K562 (cell line): ENCODE measurements at regions not wholly inside any gene's neighbourhood (a gene's known extent, or its start where the extent isn't known, plus 50 kb on each side); places are given as distances from the start of the nearest gene placed in this dataset.

Experiments
- CREB1 ChIP-seq, 2 experiments: sonication (generic) in 1 of 2; formaldehyde crosslinking in 1 of 2; IDR thresholded peaks; 2 replicates each; pipeline versions ENCODE4 v1.6.1 to v1.8.0; 2012 to 2022; ENCODE audit warnings: inconsistent platforms in 1 of 2, mild to moderate bottlenecking in 1 of 2, missing genetic modification reagents in 1 of 2, moderate library complexity in 1 of 2
- CTCF ChIP-seq, 3 experiments: IDR thresholded peaks in 2 of 3; conservative IDR thresholded peaks in 1 of 3; 2 replicates each; pipeline ENCODE4 v1.5.1; 2011 to 2012; ENCODE audit warnings: low read length in 3 of 3, mild to moderate bottlenecking in 3 of 3, control low read depth in 2 of 3, improper control_type of control experiment in 1 of 3, inconsistent platforms in 1 of 3, low read depth in 1 of 3, mixed read lengths in 1 of 3, moderate library complexity in 1 of 3; ENCODE audit not compliant: insufficient read depth in 2 of 3
- EP300 ChIP-seq: IDR thresholded peaks from 2 replicates; pipeline ENCODE4 v1.6.1; 2012; ENCODE audit warnings: low read length, improper control_type of control experiment
- EZH2 ChIP-seq: IDR thresholded peaks from 2 replicates; pipeline ENCODE4 v1.6.1; 2012; ENCODE audit warnings: low read depth, mild to moderate bottlenecking, inconsistent platforms, low read length, borderline replicate concordance
- FOXJ2 ChIP-seq: fragments of 200-800 bp; sonication (Bioruptor generic); IDR thresholded peaks from 2 replicates; pipeline ENCODE4 v1.6.1; 2016; ENCODE audit warnings: missing genetic modification characterization, missing compliant biosample characterization
- MYC ChIP-seq, 2 experiments: fragments of 250-450 bp in 1 of 2; sonication (Bioruptor Pico) in 1 of 2; IDR thresholded peaks; 2 replicates each; pipeline versions ENCODE4 v1.5.1 to v1.6.1; 2012 to 2021; ENCODE audit warnings: low read depth in 2 of 2, borderline replicate concordance in 1 of 2, improper control_type of control experiment in 1 of 2, low read length in 1 of 2, mild to moderate bottlenecking in 1 of 2, moderate library complexity in 1 of 2
- NEUROD1 ChIP-seq: fragments of 150-350 bp; IDR thresholded peaks from 2 replicates; pipeline ENCODE4 v1.6.1; 2014; ENCODE audit warnings: borderline replicate concordance, low read length, low read depth; ENCODE audit not compliant: partially characterized antibody
- PHF20 ChIP-seq: fragments of 450-650 bp; IDR thresholded peaks from 2 replicates; pipeline ENCODE4 v1.6.1; 2018; ENCODE audit not compliant: partially characterized antibody
- POLR2A ChIP-seq: fragments of 450-650 bp; conservative IDR thresholded peaks from 2 replicates; pipeline ENCODE4 v1.6.1; 2016
- SPI1 ChIP-seq: IDR thresholded peaks from 2 replicates; pipeline ENCODE4 v1.6.1; 2011; ENCODE audit warnings: low read depth, low read length, control low read depth, borderline replicate concordance
- ZNF274 ChIP-seq: IDR thresholded peaks from 2 replicates; pipeline ENCODE4 v1.6.1; 2011; ENCODE audit warnings: low read depth, mild to moderate bottlenecking, low read length, moderate library complexity, borderline replicate concordance
- ZNF639 ChIP-seq, 2 experiments: fragments of 200-800 bp in 1 of 2; sonication (Bioruptor generic) in 1 of 2; sonication (generic) in 1 of 2; formaldehyde crosslinking in 1 of 2; IDR thresholded peaks in 1 of 2; conservative IDR thresholded peaks in 1 of 2; 2 replicates each; pipeline versions ENCODE4 v1.5.0 to v1.6.1; 2016 to 2020; ENCODE audit warnings: missing compliant biosample characterization in 1 of 2, missing genetic modification characterization in 1 of 2, missing genetic modification reagents in 1 of 2
- TF ChIP-seq, protein P1 (sequence below): fragments of 250-450 bp; sonication (Bioruptor Pico); IDR thresholded peaks from 2 replicates; pipeline ENCODE4 v1.5.0; 2021; ENCODE audit warnings: mild to moderate bottlenecking, borderline replicate concordance

DNA sequence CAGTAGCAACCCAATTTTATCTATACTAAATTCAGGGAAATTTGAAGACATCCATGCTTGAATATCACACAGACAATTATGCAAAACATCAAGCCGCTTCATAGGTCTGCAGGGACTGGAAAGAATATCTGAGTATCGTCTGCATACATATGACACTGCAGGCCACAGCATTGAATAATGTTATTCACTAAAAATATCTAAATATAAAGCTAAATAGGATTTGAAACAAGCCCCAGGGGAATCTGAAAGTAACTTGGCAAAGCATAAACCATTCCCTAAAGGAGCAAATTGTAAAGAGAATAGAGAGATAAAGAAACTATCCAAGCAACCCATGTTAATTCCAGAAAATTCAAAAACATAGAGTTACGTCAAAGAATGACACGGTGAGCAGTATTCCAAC, 1251.0 kb downstream of the PCDH17 start:
- no peak for TF ChIP-seq SPI1
- no peak for TF ChIP-seq FOXJ2 (tag)
- no peak for TF ChIP-seq ZNF639 (CRISPR knock-in tag; conservative IDR thresholded peaks at IDR 0.05 in 1 of 2, IDR thresholded peaks at IDR 0.05 in 1 of 2)
- TF ChIP-seq CTCF (IDR thresholded peaks at IDR 0.05 in 2 of 3, conservative IDR thresholded peaks at IDR 0.05 in 1 of 3; ENCODE audit: insufficient read depth in 2 of 3, low read depth in 1 of 3, low read length in 3 of 3) = no peak
- TF ChIP-seq MYC (IDR thresholded peaks at IDR 0.05; ENCODE audit: low read depth, low read length) = no peak
- TF ChIP-seq MYC (CRISPR knock-in tag; IDR thresholded peaks at IDR 0.05; ENCODE audit: borderline replicate concordance, low read depth) = no peak
- TF ChIP-seq NEUROD1 = no peak
- TF ChIP-seq EZH2 = no peak
- TF ChIP-seq POLR2A = no peak
- no peak for TF ChIP-seq PHF20
- TF ChIP-seq EP300 = no peak
- TF ChIP-seq, protein P1, sequence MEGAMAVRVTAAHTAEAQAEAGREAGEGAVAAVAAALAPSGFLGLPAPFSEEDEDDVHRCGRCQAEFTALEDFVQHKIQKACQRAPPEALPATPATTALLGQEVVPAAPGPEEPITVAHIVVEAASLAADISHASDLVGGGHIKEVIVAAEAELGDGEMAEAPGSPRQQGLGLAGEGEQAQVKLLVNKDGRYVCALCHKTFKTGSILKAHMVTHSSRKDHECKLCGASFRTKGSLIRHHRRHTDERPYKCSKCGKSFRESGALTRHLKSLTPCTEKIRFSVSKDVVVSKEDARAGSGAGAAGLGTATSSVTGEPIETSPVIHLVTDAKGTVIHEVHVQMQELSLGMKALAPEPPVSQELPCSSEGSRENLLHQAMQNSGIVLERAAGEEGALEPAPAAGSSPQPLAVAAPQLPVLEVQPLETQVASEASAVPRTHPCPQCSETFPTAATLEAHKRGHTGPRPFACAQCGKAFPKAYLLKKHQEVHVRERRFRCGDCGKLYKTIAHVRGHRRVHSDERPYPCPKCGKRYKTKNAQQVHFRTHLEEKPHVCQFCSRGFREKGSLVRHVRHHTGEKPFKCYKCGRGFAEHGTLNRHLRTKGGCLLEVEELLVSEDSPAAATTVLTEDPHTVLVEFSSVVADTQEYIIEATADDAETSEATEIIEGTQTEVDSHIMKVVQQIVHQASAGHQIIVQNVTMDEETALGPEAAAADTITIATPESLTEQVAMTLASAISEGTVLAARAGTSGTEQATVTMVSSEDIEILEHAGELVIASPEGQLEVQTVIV (CRISPR knock-in tag) = no peak
- TF ChIP-seq CREB1 (IDR thresholded peaks at IDR 0.05) = no peak
- TF ChIP-seq CREB1 (CRISPR knock-in tag; IDR thresholded peaks at IDR 0.05) = no peak
- no peak for TF ChIP-seq ZNF274
